ENCODE measurements at regions not wholly inside any gene's neighbourhood (a gene's known extent, or its start where the extent isn't known, plus 50 kb on each side); places are given as distances from the start of the nearest gene placed in this dataset.

- TF ChIP-seq FOXP2 (optimal IDR thresholded peaks at IDR 0.05; ENCODE audit: borderline replicate concordance, extremely low read depth, extremely low read length, insufficient read depth) (no peak), POLR2AphosphoS5 (IDR thresholded peaks at IDR 0.05; ENCODE audit: low read depth, low read length) (no peak), REST (IDR thresholded peaks at IDR 0.05; ENCODE audit: insufficient read depth in 1 of 2, low read depth in 2 of 2, low read length in 2 of 2) (no peak), TAF1 (IDR thresholded peaks at IDR 0.05; ENCODE audit: borderline replicate concordance, insufficient read depth, low read length) (no peak), SIN3A (IDR thresholded peaks at IDR 0.05; ENCODE audit: borderline replicate concordance, insufficient read depth, low read length) (no peak)
Observed at GRCh38 chr16:31710880-31711279, 162.7 kb upstream of the ZNF267 start.

GRCh38 chr16:31711344-31711845 lies 162.2 kb upstream of the ZNF267 start:
- no peak for TF ChIP-seq SIN3A (IDR thresholded peaks at IDR 0.05; ENCODE audit: borderline replicate concordance, insufficient read depth, low read length)
- no peak for TF ChIP-seq FOXP2 (optimal IDR thresholded peaks at IDR 0.05; ENCODE audit: borderline replicate concordance, extremely low read depth, extremely low read length, insufficient read depth)
- no peak for TF ChIP-seq POLR2AphosphoS5 (IDR thresholded peaks at IDR 0.05; ENCODE audit: low read depth, low read length)

- TF ChIP-seq POLR2AphosphoS5 (IDR thresholded peaks at IDR 0.05; ENCODE audit: low read depth, low read length) (no peak), FOXP2 (optimal IDR thresholded peaks at IDR 0.05; ENCODE audit: borderline replicate concordance, extremely low read depth, extremely low read length, insufficient read depth) (no peak), TAF1 (IDR thresholded peaks at IDR 0.05; ENCODE audit: borderline replicate concordance, insufficient read depth, low read length) (no peak), SIN3A (IDR thresholded peaks at IDR 0.05; ENCODE audit: borderline replicate concordance, insufficient read depth, low read length) (no peak), REST (IDR thresholded peaks at IDR 0.05; ENCODE audit: insufficient read depth in 1 of 2, low read depth in 2 of 2, low read length in 2 of 2) (no peak)
Observed at GRCh38 chr16:31712064-31712540, 161.5 kb upstream of the ZNF267 start.

GRCh38 chr16:31713071-31713944 lies 160.3 kb upstream of the ZNF267 start:
- TF ChIP-seq FOXP2 (optimal IDR thresholded peaks at IDR 0.05; ENCODE audit: borderline replicate concordance, extremely low read depth, extremely low read length, insufficient read depth) = no peak
- peak; percentile 95 for TF ChIP-seq POLR2AphosphoS5 (IDR thresholded peaks at IDR 0.05; ENCODE audit: low read depth, low read length)
- no peak for TF ChIP-seq SIN3A (IDR thresholded peaks at IDR 0.05; ENCODE audit: borderline replicate concordance, insufficient read depth, low read length)
- TF ChIP-seq TAF1 (IDR thresholded peaks at IDR 0.05; ENCODE audit: borderline replicate concordance, insufficient read depth, low read length) = peak; percentile 97
- TF ChIP-seq REST (IDR thresholded peaks at IDR 0.05; ENCODE audit: insufficient read depth in 1 of 2, low read depth in 2 of 2, low read length in 2 of 2) = 0 out of 4 replicates have a peak, but pooled peaks of 1 of the 2 experiments have one; percentile 39

- TF ChIP-seq POLR2AphosphoS5 (IDR thresholded peaks at IDR 0.05; ENCODE audit: low read depth, low read length) (no peak), SIN3A (IDR thresholded peaks at IDR 0.05; ENCODE audit: borderline replicate concordance, insufficient read depth, low read length) (no peak), TAF1 (IDR thresholded peaks at IDR 0.05; ENCODE audit: borderline replicate concordance, insufficient read depth, low read length) (no peak), FOXP2 (optimal IDR thresholded peaks at IDR 0.05; ENCODE audit: borderline replicate concordance, extremely low read depth, extremely low read length, insufficient read depth) (no peak), REST (IDR thresholded peaks at IDR 0.05; ENCODE audit: insufficient read depth in 1 of 2, low read depth in 2 of 2, low read length in 2 of 2) (no peak)
Observed at GRCh38 chr16:31713945-31714902, 159.4 kb upstream of the ZNF267 start.

Measured in PFSK-1 (cell line).